HG03064 (cell line): ENCODE measurements at regions not wholly inside any gene's neighbourhood (a gene's known extent, or its start where the extent isn't known, plus 50 kb on each side); places are given as distances from the start of the nearest gene placed in this dataset.
"Not testable (repeated sequence)": the region's sequence is repeated elsewhere in the genome, so short reads cannot be mapped to it uniquely, and the experiment has no call there.

ENCODE experiments used
- ATAC-seq: cut with Tn5 transposase; IDR thresholded peaks from one replicate; pipeline ENCODE4 v1.9.1; 2021; ENCODE audit warnings: low read depth; ENCODE audit not compliant: unreplicated experiment

- no peak for ATAC-seq
Observed at GRCh38 chr6:14543971-14544585, 426.5 kb downstream of the CD83 start.

DNA sequence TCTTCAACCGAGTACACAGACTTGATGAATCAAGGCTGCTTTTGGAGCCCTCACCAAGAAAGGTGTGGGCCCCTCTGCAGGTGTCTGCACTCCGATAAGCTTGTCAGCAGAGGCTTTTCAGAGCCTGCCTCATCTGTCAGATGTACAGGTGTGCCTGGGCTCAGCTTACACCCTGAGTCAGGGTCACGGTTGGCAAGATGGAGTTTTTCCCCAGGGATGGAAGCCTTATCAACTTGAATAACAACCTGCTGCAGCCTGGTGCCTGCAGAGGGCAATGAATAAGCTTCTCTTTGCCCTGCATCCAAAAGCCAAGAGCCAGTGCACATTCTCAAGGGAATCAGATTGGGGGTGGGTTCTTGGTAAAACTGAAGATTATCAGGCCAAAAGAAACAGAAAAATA, 427.1 kb downstream of the CD83 start:
- ATAC-seq: no peak

DNA sequence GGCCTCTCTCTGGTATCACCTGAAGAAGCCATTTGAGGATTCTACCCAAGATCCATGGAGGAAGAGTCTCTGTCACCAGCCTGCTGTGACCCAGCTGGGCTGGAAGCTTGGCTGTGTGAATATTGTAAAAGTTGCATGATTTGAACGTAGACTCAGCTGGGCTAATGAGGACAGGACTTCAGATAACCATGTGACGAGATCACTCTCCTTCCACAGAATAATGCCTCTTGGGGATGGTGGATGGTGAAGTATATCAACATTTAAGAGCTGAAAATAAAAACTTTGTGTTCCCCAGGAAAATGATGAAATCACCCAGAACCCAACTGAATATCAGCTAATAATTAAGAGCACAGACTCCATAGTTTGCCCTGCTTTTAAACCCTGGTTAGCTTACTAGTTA, 427.9 kb downstream of the CD83 start:
- ATAC-seq: no peak

- no peak for ATAC-seq
Observed at GRCh38 chr6:14546036-14546435, 428.5 kb downstream of the CD83 start.

DNA sequence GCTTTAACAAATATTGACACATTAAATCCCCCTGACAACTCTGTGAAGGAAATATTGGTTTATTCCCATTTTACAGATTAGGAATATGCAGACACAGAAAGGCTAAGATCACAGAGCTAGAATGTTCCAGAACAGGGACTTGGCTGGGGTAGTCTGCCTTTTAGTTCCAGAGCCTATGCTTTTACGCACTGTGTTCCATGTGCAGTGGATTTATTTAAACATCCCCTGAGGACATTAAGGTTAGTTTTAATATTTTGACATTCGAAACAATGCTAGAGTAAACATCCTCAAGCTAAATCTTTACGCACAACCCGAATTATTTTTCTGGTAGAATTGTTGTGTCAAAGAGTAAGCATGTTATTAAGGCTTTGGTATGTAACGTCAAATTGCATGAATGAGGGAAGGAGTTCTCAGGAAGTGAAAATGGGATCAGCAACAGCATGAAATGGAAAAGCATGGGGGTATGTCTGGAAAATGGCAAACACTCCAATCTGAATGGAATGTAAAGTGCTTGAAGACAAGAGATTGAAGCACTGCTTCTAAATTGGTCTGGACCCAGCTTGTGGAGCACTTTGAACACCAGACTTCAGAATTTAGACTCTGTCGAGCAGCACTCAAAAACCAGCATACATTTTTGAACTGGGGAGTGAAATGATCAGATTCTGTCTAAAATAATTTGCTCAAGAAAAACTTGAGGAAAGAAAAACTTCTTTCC, 429.9 kb downstream of the CD83 start:
- ATAC-seq: no peak

DNA sequence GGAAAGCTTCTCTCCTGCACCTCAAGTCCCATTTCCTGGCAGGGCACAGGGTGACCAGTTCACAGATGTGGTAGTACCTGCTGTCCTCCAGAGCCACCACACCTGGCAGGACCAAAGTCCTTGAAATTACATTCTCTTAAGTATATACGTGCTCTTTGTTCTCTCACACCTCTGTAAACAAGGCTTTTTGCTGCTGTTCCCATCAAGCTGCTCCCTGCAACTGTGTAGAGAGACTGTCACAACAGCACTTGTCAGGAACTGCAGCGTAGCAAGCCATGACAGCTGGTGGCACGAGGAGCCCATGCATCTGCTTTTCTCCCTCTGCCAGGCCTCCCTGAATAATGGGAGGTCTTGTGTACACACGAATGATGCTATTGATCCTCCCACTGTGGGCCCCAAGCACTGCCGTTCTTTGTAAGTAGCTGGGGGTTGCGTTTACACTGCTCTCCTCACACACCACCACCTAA, 431.8 kb downstream of the CD83 start:
- ATAC-seq: no peak

GRCh38 chr6:14549871-14550270, 432.3 kb downstream of the CD83 start:
- no peak for ATAC-seq

- ATAC-seq: no peak
Observed at GRCh38 chr6:14550410-14550809, 432.8 kb downstream of the CD83 start.

DNA sequence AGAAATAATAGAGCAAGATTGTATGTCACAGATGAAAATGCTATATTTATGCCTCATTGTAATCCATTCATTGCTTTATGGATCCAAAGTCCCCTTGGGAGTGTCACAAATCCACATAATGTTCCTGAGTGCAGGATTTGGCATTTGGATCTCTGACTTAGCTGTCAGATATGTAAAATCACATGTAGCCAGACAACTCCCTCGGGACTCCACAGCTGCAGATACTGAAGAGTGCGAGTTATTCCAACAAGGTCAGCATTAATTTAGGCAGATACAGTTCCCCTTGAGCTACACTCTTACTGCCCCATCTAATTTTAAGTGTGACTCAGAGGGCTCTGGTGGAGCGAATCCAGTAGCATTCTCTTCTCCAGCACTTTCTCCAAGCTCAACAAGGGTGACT, 433.2 kb downstream of the CD83 start:
- no peak for ATAC-seq

- ATAC-seq: not testable (repeated sequence)
Observed at GRCh38 chr6:14551601-14552000, 434.0 kb downstream of the CD83 start.

GRCh38 chr6:14552891-14553290, 435.3 kb downstream of the CD83 start:
- ATAC-seq: no peak

- no peak for ATAC-seq
Observed at GRCh38 chr6:14553515-14553914, 435.9 kb downstream of the CD83 start.

DNA sequence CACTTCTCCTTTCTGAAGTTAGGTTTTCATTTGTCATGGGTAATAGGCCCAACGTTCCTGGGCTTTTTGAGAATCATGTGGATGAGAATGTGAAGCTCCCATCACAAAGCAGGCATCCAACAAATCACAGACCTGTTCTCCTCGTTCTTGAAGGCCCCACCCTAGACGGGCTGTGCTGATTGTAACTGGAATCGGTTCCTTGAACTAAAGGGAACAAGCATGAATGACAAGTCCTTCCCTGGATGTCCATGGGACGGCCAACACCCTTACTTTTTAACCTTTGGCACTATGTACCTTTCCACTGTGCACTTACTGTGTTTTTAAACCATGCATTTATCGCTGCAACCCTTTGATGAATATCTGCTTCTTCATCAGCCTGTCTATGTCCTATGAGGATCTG, 438.2 kb downstream of the CD83 start:
- ATAC-seq: no peak

- ATAC-seq: no peak
Observed at GRCh38 chr6:14559746-14560536, 442.4 kb downstream of the CD83 start.

DNA sequence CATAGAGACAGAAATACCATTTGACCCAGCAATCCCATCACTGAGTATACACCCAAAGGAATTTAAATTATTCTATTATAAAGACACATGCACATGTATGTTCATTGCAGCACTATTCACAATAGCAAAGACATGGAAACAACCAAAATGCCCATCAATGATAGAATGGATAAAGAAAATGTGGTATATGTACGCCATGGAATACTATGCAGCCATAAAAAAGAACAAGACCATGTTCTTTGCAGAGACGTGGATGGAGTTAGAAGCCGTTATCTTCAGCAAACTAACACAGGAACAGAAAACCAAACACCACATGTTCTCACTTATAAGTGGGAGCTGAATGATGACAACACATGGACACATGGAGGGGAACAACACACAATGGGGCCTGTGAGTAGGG, 444.0 kb downstream of the CD83 start:
- ATAC-seq: not testable (repeated sequence)

DNA sequence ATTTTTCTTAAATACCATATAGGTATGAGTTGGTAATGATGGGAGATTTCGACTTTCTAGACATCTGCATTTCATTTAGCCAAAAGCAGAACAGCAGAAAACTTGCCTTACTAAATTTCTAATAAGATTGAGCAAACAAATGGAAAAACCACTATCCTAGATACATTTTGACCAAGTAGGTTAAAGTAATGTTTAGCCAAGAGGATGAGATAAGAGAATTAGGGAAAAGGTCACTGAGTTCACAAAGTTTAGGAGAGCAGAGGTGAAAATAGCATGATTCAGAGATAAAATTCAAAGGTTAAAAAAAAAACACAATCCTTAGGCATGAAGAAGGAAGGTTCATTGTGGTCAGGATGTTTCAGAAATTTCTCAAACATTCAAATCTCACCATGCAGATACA, 450.3 kb downstream of the CD83 start:
- ATAC-seq: no peak

DNA sequence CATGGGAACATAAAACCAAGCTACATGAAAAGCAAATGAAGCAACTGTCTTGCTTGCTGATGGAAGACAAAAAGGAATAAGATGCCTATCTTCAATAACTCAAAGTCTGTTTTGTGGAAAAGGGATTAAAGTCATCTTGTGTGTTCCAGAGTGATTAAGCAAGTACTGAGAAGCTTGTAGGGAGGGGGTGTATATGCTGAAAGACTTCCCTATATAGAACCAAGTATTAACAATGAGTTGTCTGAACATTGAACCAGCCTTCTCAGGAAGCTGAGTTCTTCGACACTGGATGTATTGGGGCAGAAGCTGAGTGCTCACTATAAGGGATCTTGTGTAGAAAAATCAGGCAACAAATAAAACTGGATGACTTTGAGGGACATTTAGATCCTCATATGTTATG, 451.8 kb downstream of the CD83 start:
- ATAC-seq: no peak

- not testable (repeated sequence) for ATAC-seq
Observed at GRCh38 chr6:14569874-14570273, 452.3 kb downstream of the CD83 start.

DNA sequence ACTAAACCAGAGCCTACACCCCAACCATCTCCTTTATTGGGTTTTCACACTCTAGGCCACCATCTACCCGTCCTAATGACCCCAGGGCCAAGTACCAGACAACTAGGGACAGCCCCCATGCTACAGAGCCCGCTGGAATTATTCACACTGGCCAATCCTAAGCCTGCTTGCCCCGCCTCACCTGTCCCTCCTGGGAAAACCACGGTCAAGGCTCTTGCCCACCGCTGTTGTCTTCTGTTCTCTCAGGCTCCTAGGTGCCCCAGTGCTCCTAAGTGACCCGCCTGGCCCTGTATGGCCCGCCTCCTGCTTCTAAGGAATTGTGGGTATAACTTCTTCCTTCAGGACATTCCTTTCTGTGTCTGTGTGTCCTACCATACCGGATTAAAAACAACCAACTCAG, 453.4 kb downstream of the CD83 start:
- no peak for ATAC-seq

- no peak for ATAC-seq
Observed at GRCh38 chr6:14571746-14572145, 454.2 kb downstream of the CD83 start.

- no peak for ATAC-seq
Observed at GRCh38 chr6:14573267-14573666, 455.7 kb downstream of the CD83 start.
